GM19455 (cell line): ENCODE measurements at regions not wholly inside any gene's neighbourhood (a gene's known extent, or its start where the extent isn't known, plus 50 kb on each side); places are given as distances from the start of the nearest gene placed in this dataset.
"Not testable (repeated sequence)": the region's sequence is repeated elsewhere in the genome, so short reads cannot be mapped to it uniquely, and the experiment has no call there.

Source experiments
- ATAC-seq: cut with Tn5 transposase; IDR thresholded peaks from one replicate; pipeline ENCODE4 v1.9.1; 2021; ENCODE audit not compliant: unreplicated experiment

- ATAC-seq = no peak
Measured at GRCh38 chr2:176565641-176566323, 296.5 kb downstream of the MTX2 start.

- no peak for ATAC-seq
Measured at GRCh38 chr2:176566496-176566895, 297.3 kb downstream of the MTX2 start.

GRCh38 chr2:176566961-176567360 lies 297.7 kb downstream of the MTX2 start:
- no peak for ATAC-seq

- no peak for ATAC-seq
Measured at GRCh38 chr2:176567361-176567760, 298.1 kb downstream of the MTX2 start.

GRCh38 chr2:176569574-176569973 lies 300.3 kb downstream of the MTX2 start:
- no peak for ATAC-seq

- ATAC-seq = no peak
Measured at GRCh38 chr2:176573612-176574483, 304.6 kb downstream of the MTX2 start.

GRCh38 chr2:176574484-176575236 lies 305.4 kb downstream of the MTX2 start:
- no peak for ATAC-seq

GRCh38 chr2:176575237-176575744 lies 306.0 kb downstream of the MTX2 start:
- no peak for ATAC-seq

- ATAC-seq = no peak
Measured at GRCh38 chr2:176577054-176577453, 307.8 kb downstream of the MTX2 start.

- ATAC-seq = not testable (repeated sequence)
Measured at GRCh38 chr2:176578292-176578691, 309.1 kb downstream of the MTX2 start.

- no peak for ATAC-seq
Measured at GRCh38 chr2:176579608-176580007, 310.4 kb downstream of the MTX2 start.

- no peak for ATAC-seq
Measured at GRCh38 chr2:176581557-176582165, 312.4 kb downstream of the MTX2 start.

- ATAC-seq = no peak
Measured at GRCh38 chr2:176582176-176582575, 312.9 kb downstream of the MTX2 start.

- ATAC-seq = no peak
Measured at GRCh38 chr2:176582990-176583481, 313.8 kb downstream of the MTX2 start.

- no peak for ATAC-seq
Measured at GRCh38 chr2:176583607-176584006, 314.4 kb downstream of the MTX2 start.

- ATAC-seq = no peak
Measured at GRCh38 chr2:176584333-176584732, 315.1 kb downstream of the MTX2 start.

GRCh38 chr2:176585291-176585690 lies 316.0 kb downstream of the MTX2 start:
- ATAC-seq = no peak

- ATAC-seq = no peak
Measured at GRCh38 chr2:176585791-176586190, 316.5 kb downstream of the MTX2 start.

GRCh38 chr2:176589287-176589686 lies 320.0 kb downstream of the MTX2 start:
- ATAC-seq = no peak

GRCh38 chr2:176589825-176590440 lies 320.7 kb downstream of the MTX2 start:
- ATAC-seq = no peak
